ENCODE measurements at regions not wholly inside any gene's neighbourhood (a gene's known extent, or its start where the extent isn't known, plus 50 kb on each side); places are given as distances from the start of the nearest gene placed in this dataset.
"Not testable (repeated sequence)": the region's sequence is repeated elsewhere in the genome, so short reads cannot be mapped to it uniquely, and the experiment has no call there.

DNA sequence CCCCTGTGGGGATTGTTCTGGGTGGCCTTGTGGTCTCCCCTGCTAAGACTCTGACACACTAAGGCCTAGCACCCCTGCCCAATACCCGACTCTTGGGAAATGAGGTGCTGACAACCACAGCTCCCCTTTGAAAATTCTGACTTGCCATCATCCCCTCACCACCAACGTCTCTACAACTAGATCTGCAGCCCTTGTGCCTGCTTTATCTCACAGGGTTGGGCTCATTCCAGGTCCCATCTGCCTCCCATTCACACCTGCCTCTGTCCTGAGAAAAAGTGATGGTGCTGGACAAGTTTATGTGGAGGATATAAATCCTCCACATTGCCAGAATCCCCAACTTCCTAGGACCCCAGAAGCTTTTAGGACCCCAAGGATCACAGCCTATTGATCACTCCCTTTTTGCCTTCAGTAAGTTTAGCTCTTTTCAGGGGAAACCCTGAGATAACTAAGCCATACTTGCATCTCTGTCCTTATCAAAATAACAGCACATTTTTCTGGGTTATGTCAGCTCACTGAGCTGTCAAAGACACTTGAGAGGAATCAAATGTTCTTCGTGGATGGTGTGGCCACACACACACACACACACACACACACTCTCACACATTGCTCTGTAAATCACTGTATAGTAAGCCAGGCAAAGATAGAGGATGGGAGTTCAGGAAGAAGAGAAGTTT is 136.8 kb upstream of the CES5A start:
- DNase-seq, result no peak

DNA sequence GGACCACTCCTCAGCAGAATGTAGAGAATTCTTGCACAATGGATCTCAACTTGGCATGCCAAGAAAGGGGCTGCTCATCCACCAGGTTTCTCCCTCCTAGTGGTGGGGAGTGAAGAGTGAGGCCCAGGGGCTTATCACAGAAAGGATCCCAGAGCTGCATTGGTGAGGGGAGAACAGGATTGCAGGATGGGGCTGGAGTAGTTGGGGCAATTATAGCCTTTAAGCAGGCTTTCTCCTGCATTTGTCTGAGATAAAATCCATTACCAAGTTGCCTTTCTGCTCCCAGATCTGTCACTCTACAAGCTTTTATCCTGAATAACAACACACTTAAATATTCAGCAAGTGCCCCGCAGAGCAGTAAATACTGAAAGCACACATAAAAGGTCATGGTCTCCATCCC is 130.8 kb upstream of the CES5A start:
- no peak for DNase-seq

DNA sequence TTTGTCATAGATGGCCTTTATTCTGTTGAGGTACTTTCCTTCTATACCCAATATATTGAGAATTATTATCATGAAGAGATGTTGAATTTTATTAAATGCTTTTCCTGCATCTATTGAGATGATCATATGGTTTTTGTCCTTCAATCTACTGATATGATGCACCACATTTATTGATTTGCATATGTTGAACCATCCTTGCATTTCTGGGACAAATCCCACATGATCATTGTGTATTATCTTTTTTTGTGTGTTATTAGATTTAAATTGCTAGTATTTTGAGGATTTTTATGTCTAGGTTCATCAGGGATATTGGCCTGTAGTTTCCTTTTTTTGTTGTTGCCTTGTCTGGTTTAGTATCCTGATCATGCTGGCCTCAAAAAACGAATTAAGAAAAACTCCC is 124.5 kb upstream of the CES5A start:
- DNase-seq, result no peak

DNA sequence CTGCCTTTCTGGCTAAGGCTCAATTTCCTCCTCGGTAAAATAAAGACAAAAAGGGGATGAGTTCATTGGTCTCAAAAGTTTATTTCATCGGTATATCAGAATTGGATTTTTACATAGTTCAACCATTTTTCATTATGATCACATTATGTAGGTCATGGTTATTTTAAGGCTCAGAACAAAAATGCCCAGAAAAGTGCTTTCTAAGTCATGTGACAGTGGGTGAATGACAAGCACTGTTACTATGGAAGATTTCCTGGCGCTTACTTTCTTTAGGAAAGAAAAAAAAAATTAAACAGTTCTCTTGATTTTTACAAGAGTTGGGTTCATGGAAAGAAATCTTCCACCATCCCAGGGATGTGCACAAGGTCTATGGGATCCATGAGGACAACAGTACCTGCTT is 117.9 kb upstream of the CES5A start:
- no peak for DNase-seq

DNA sequence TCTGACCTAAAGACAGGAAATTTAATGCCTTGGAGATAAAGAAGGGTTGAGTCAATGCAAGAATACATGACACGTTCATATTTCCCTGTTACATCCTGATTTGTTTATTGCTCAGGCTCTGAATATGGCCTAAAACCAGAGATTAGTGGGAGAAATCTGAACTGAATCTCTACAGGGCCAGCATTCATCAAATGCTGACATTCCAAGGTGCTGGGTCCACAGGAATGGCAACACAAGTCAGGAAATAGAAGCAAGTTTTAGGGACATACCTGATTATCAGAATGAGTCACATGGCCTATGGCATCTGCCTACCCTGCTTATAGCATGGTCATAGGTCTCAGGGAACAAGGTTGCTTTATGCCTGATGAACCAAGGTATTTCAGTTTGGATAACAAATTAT is 117.4 kb upstream of the CES5A start:
- DNase-seq, result no peak

DNA sequence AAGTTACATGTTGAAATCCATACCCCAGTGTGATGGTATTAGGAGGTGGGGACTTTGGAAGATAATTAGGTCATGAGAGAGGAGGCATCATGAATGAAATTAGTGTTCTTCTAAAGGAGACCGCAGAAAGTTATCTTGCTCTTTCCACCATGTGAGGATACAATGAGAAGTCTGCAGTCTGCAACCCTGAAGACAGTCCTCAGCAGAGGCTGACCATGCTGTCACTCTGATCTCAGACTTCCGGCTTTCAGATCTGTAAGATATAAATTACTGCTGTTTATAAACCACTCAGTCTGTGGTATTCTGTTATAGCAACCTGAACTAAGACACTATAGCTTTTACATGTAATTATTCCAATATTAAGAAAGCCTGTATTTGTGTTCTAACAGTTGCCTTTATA is 116.7 kb upstream of the CES5A start:
- DNase-seq, result no peak

DNA sequence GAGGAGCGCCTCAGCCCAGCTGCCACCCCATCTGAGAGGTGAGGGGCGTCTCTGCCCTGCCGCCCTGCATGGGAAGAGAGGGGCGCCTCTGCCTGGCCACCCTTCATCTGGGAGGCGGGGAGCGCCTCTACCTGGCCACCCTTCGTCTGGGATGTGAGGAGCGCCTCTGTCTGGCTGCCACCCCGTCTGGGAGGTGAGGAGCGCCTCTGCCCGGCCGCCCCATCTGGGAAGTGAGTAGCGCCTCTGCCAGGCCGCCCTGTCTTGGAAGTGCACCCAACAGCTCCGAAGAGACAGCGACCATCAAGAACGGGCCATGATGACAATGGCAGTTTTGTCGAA is 114.4 kb upstream of the CES5A start:
- no peak for DNase-seq

DNA sequence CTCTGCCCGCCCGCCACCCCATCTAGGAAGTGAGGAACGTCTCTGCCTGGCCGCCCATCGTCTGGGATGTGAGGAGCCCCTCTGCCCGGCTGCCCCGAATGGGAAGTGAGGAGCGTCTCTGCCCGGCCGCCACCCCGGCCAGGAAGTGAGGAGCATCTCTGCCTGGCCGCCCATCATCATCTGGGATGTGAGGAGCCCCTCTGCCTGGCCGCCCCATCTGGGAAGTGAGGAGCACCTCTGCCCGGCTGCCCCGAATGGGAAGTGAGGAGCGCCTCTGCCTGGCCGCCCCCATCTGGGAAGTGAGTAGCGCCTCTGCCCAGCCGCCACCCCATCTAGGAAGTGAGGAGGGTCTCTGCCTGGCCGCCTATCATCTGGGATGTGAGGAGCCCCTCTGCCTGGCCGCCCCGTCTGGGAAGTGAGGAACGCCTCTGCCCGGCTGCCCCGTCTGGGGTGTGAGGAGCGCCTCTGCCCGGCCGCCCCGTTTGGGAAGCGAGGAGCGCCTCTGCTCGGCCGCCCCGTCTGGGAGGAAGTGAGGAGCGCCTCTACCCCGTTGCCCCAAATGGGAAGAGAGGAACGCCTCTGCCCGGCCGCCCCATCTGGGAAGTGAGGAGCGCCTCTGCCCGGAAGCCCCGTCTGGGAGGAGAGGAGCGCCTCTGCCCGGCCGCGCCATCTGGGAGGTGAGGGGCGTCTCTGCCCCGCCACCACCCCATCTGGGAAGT is 113.8 kb upstream of the CES5A start:
- DNase-seq, result not testable (repeated sequence)

DNA sequence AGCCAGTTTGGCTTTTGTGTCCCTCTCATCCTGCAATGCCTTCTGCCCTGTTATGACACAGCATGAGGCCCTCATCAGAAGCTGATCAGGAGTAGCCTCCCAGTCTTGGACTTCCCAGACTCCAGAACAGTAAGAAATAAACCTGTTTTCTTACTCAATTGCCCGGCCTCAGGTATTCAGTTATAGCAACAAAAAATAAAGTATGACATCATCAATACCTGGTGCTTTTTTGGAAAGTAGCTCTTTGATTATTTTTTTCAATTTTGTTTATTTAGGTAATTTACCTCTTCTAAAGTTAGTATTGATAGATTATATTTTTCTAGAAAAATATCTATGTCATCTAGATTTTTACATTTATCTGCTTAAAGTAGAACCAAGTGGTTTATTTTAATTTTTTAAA is 112.8 kb upstream of the CES5A start:
- DNase-seq, result no peak

DNA sequence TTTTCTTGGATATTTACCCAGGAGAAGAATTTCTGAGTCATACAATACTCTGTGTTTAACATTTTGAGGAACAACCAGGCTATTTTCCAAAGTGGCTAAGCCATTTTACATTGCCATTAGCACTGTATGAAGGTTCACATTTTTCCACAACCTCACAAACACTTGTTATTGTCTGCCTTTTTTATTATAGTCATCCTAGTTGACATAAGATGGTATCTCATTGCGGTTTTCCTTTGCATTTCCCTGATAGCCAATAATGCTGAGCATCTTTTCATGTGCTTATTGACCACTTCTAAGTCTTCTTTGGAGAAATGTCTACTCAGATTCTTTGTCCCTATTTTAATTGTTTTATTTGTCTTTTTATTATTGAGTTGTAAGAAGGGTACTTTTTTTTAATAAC is 107.4 kb upstream of the CES5A start:
- no peak for DNase-seq

DNA sequence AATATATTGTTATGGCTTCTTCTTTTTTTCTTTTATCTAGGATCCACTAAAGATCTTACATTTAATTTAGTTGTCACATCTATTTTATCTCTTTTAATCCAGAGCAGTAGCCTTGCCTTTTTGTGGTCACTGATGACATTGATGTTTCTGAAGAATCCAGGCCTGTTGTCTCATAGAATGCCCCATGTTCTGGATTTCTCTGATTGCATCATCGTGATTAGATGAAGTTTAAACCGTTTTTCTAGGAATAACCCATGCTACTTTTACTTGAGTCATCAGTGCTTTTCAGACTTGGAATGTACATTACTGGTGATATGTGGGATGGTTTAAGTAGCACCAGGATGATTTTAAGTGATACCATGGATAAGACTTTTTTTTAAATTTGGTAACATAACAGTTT is 106.4 kb upstream of the CES5A start:
- DNase-seq, result no peak

DNA sequence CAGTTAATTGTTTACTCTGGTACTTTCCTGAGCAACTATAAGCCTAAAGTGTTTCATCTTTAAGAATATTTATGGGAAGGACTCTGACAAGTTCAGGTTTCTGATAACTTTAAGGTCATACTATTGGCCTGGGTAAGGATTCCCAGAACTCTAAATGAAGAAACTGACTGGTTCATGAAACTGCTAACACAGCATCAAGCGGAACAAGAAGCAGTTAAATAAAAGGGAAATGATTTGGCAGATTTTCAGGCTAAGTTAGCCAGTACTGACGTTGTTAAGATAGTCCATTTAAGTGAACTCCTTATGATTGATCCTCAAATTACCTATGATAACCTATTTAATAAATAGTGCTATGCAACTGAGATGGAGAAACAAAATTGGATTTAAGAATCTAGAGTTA is 101.6 kb upstream of the CES5A start:
- no peak for DNase-seq

DNA sequence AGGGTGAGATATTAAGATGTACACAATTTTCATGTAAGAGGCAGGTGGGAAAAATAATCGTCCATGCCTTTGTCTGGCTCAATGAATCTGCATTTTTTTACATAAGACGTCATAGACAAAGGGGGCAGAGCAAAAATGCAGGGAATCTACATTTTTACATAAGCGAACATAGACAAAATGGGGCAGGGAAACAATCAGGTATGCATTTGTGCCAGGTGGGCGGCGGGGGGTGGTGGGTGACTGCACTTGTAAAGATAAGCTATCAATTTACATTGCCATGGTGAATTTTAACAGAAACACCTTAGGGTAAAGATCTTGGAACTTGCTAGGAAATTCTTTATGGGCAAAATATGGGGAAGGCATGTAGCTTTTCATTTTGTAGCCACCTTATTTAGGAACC is 96.3 kb upstream of the CES5A start:
- DNase-seq, result no peak

DNA sequence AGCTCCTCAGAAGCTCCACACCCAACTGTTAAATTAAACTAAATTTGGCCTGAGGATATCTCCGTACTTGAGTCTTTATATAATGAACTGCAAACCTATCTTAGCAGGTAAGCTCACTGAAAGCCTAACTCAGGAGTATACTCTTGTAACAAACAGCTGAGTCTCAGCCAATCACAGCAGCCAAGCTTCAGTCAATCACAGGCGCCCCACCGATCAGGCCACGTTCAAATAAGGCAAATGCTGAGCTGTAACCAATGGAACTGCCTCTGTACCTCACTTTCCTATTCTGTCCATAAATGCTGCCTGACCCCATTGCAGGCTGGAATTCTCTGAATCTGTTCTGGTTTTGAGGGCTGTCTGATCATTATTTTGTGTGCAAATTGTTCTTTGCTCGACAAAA is 93.0 kb upstream of the CES5A start:
- no peak for DNase-seq

DNA sequence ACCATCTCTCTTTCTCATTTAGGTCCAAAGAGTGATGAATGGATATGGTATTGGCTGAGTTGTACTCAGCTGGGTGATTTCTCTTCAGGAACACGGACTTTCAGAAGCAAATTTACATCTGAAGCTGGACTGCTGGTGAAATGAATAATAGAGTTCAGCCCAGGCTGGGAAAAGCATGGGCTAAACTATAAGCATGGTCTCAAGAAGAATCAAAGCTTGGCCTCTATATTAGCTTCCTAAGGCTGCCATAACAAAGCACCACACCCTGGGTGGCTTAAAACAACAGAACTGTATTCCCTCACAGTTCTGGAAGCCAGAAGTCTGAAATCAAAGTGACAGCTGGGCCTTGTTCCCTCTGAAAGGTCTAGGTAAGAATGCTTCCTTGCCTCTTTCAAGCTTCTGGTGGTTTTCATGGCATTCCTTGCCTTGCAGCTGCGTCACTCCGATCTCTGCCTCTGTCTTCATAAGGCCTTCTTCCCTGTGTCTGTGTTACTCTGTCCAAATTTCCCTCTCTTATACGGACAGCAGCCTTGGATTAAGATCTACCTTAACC is 89.8 kb upstream of the CES5A start:
- no peak for DNase-seq

DNA sequence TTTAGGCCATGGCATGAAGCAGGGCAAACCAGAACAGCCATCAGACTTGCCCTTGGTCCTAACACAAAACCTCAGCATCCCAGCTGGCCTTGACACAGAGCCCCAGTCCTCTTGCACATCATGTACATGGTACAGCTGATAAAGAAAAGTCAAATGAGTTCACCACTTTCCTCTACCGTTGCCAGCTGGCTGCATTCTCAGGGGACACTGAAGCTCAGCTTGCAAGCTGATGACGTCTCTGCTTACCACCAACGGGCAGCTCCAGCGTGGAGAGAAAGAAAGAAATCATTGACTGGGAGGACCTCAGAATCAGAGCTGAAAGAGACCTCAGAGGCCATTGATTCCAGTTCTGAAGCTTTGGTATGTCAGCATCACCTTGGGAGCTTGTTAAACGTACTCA is 80.7 kb upstream of the CES5A start:
- DNase-seq, result no peak

DNA sequence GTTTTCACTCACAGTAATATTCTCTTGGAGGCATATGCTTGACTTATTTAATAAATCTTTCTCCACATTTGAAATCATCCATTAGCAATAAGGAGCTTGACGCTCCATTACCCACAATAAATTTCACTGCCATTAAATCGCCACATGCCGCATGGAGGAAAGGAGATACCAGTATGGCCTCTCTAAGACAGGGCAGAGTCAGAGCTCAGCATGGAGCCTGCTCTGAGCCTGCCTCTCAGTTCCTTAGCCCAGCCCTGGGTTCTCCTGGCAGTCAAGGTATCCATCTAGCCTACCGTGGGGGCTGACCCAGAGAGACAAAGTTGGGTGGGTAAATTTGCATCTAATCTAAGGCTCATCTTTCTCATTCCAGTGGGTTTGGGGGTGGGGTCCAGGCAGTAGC is 80.3 kb upstream of the CES5A start:
- no peak for DNase-seq

DNA sequence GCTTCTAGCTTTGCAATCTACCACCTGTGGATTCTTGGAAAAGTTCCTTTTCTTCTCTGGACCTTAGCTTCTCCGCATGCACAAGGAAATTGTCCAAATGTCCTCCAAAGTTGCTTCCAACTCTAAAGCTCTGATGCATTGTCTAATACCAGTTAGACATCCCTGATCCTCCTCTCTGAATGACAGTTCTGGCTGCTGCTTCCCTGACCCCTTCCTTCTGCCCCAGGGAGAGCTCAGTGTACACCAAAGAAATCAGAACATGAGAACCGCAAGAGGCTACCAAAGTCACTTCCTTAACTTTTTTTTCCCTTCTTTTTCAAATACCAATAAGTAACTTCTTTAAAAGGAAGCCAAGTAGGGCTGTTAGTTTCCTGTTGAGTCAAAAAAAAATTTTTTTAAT is 79.7 kb upstream of the CES5A start:
- DNase-seq, result no peak

DNA sequence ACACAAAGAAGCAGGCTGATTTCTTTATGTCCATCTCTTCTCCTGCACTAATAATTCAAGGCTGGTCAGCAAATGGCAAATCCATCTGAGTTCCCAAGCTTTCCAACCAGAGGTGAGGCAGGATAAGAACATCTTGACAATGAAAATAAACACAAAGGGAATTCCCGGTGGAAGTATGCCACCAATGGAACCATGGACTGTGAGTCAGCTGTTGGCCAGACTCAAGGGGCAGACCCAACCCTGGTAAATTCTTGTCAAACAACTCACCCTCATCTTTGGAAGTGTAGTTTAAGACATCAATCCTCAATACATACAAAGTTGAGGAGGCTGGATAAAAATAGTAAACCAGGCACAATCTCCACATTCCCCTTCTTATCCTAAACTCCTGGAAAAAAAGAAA is 74.3 kb upstream of the CES5A start:
- no peak for DNase-seq

DNA sequence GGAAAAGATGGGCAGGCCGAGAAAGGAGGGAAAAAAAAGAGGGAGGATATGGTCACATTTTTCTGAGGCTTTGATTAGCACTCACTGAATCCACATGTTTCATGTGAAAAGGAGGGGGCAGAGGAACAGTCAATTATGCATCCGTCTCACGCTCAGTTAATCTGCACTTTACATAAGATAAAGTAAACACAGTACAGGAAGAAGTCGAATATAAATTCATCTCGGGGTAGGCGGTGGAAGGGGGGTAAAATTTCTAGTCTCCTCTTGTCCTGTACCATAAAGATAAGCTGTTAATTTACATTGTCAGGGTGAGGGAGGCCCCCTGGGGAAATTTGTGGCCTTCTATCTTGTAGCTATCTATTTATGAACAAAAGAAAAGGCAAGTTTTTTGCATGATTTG is 73.1 kb upstream of the CES5A start:
- DNase-seq, result no peak

DNA sequence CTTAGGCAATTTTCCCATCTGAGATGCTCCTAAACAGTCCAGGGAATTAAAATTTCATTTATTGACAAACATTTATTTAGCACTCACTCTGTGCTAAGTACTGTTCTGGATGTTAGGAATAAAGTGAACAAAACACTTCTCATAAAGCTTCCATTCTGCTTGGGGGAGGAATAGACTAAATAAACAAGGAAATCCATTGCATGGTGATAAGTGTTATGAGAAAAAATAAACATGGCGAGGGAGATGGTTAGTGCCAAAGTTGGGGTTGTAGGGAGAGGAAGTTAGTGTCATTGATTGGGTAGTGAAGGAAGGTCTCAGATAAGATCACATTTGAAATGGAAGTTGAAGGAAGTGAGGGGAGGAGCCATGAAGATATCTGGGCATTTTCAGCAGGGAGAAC is 72.2 kb upstream of the CES5A start:
- DNase-seq, result no peak

DNA sequence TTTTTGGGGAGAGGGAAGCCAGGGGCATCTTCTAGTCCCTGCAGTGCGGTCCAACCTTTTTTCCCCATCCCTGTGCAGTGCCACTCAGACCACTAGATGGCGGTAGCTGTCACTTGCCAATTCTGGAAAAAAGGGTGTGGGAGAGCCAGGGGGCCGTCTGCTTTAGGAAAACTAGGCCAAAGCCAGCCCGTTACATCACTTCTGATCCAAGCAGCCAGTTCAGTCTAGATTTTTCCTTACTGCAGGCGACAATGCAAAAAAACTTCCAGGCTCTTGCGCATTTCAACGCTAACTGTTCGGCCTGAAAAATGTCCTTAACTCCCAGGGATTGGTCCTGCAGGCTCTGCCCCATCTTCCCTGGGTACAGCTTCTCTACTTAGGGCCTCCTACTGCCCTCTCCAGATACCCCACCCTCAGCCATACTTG is 69.2 kb upstream of the CES5A start:
- peak; percentile 71 for DNase-seq

DNA sequence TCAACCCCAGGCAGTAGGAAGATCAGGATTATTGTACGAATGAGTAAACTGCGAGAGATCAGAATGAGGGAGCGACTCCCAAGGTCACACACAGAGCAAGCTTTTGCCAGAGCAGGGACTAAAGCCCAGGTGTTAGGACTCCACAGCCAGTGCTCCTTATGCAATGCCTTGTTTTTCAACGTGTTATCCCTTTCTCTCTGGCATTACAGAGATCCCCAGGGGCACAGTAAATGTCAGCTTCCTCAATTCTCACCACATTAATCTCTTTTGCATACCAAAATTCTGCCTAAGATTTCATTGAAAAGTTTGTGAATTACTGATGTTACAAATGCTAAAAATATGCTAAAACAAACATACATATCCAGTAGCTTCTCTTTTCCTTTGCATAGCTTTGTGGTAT is 68.1 kb upstream of the CES5A start:
- DNase-seq, result no peak

DNA sequence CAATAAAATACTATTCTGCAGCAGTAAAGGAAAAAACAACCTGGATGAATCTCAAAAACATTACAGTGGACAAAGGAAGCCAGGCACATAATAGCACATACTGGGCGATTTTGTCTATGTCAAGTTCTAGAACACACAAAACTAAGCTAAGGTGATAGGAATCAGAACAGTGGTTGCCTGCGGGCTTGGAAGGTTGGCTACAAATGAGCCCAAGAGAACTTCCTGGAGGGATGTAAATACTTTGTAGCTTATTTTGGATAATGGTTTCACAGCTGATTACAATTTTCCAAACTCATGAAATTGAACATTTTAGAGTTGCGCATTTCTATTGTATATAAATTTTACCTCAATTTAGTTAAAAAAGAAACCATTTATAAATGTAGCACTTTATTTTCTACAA is 67.6 kb upstream of the CES5A start:
- no peak for DNase-seq

DNA sequence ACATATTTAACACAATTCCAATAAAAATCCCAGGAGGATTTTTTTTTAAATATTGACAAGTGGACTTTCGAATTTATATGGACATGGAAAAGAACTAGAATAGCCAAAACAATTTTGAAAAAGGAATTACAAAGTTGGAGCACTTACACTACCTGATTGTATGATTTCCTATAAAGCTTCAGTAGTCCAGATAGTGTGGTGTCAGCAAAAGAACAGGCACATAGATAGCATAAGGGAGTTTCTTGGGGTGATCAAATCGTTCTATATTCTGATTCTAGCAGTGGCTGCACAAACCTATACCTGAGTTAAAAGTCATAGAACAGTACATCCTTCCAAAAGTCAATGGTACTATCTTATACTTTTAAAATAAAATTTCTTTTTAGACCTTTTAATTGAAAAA is 66.4 kb upstream of the CES5A start:
- no peak for DNase-seq

All from activated CD8-positive, alpha-beta memory T cell treated with anti-CD3 and anti-CD28 coated beads, Interleukin-2, amount 50 U/mL, for 48 hours (primary cell).